WTC11 (cell line): ENCODE measurements at regions not wholly inside any gene's neighbourhood (a gene's known extent, or its start where the extent isn't known, plus 50 kb on each side); places are given as distances from the start of the nearest gene placed in this dataset.

Experiments
- ATAC-seq: fragments of 200-7000 bp; cut with Tn5 transposase; 2 replicates; pipeline ENCODE4 v1.10.0; 2021; ENCODE audit warnings: mild to moderate bottlenecking, moderate library complexity
- CTCF ChIA-PET: fragments of 300-600 bp; sonication (Branson Sonifier 250); formaldehyde crosslinking; loops from one replicate; lab custom pipeline; 2021; ENCODE audit warnings: antibody characterized with exemption; lab: Charles Lee
- POLR2A ChIA-PET: fragments of 350-600 bp; sonication (Branson Sonifier 250); formaldehyde crosslinking; loops from one replicate; lab custom pipeline; 2021; ENCODE audit warnings: antibody characterized with exemption; lab: Charles Lee
- DNase-seq: peaks from one replicate; pipeline ENCODE4 v3.0.0; 2021; ENCODE audit warnings: low spot score
- H3K27ac Mint-ChIP-seq: 2 replicates; pipeline ENCODE4 v1.8.0; 2021; ENCODE audit warnings: mixed read lengths
- H3K27me3 Mint-ChIP-seq: 2 replicates; pipeline ENCODE4 v1.8.0; 2021; ENCODE audit warnings: low read depth, mild to moderate bottlenecking, moderate library complexity, mixed read lengths
- H3K36me3 Mint-ChIP-seq: 2 replicates; pipeline ENCODE4 v1.8.0; 2021; ENCODE audit warnings: mixed read lengths
- H3K4me1 Mint-ChIP-seq: 2 replicates; pipeline ENCODE4 v1.8.0; 2022; ENCODE audit warnings: mixed read lengths
- H3K4me3 Mint-ChIP-seq: 2 replicates; pipeline ENCODE4 v1.8.0; 2021; ENCODE audit warnings: mild to moderate bottlenecking, moderate library complexity, mixed read lengths
- H3K9me3 Mint-ChIP-seq: 2 replicates; pipeline ENCODE4 v1.8.0; 2021; ENCODE audit warnings: mixed read lengths
- ATF1 ChIP-seq: sonication (generic); formaldehyde crosslinking; IDR thresholded peaks from 2 replicates; pipeline ENCODE4 v1.8.1; 2023; ENCODE audit warnings: mild to moderate bottlenecking, moderate library complexity, missing genetic modification reagents
- CBFB ChIP-seq: sonication (generic); formaldehyde crosslinking; IDR thresholded peaks from 2 replicates; pipeline ENCODE4 v1.8.1; 2022; ENCODE audit warnings: mild to moderate bottlenecking, low read depth, missing genetic modification reagents
- EMX1 ChIP-seq: fragments of 250-450 bp; sonication (Bioruptor Pico); IDR thresholded peaks from 2 replicates; pipeline ENCODE4 v1.8.0; 2021; ENCODE audit warnings: mild to moderate bottlenecking
- ESRRA ChIP-seq: sonication (generic); formaldehyde crosslinking; IDR thresholded peaks from 2 replicates; pipeline ENCODE4 v1.8.1; 2022; ENCODE audit warnings: mild to moderate bottlenecking, missing genetic modification reagents, borderline replicate concordance
- GABPB1 ChIP-seq: sonication (generic); formaldehyde crosslinking; IDR thresholded peaks from 2 replicates; pipeline ENCODE4 v1.8.1; 2023; ENCODE audit warnings: mild to moderate bottlenecking, missing genetic modification reagents
- HMGA2 ChIP-seq: fragments of 250-450 bp; sonication (Bioruptor Pico); IDR thresholded peaks from 2 replicates; pipeline ENCODE4 v1.4.0; 2021; ENCODE audit warnings: mild to moderate bottlenecking, moderate library complexity
- JAZF1 ChIP-seq: fragments of 250-450 bp; sonication (Bioruptor Pico); IDR thresholded peaks from 2 replicates; pipeline ENCODE4 v1.9.0; 2021; ENCODE audit warnings: moderate library complexity, mild to moderate bottlenecking, inconsistent platforms
- KAT7 ChIP-seq: sonication (generic); formaldehyde crosslinking; IDR thresholded peaks from 2 replicates; pipeline ENCODE4 v1.8.1; 2023; ENCODE audit warnings: missing genetic modification reagents, mild to moderate bottlenecking, borderline replicate concordance
- MXD4 ChIP-seq: fragments of 250-450 bp; sonication (Bioruptor Pico); IDR thresholded peaks from 2 replicates; pipeline ENCODE4 v1.8.0; 2021; ENCODE audit warnings: mild to moderate bottlenecking, moderate library complexity, borderline replicate concordance
- NFYB ChIP-seq: sonication (generic); formaldehyde crosslinking; conservative IDR thresholded peaks from 2 replicates; pipeline ENCODE4 v1.8.0; 2022; ENCODE audit warnings: low read depth, missing genetic modification reagents
- OVOL2 ChIP-seq: fragments of 250-450 bp; sonication (Bioruptor Pico); IDR thresholded peaks from 2 replicates; pipeline ENCODE4 v1.9.0; 2021; ENCODE audit warnings: mild to moderate bottlenecking, borderline replicate concordance
- ZNF138 ChIP-seq: sonication (generic); formaldehyde crosslinking; conservative IDR thresholded peaks from 2 replicates; pipeline ENCODE4 v1.8.1; 2022; ENCODE audit warnings: mild to moderate bottlenecking, moderate library complexity, missing genetic modification reagents
- ZNF396 ChIP-seq: fragments of 250-450 bp; sonication (Bioruptor Pico); IDR thresholded peaks from 2 replicates; pipeline ENCODE4 v1.8.0; 2021; ENCODE audit warnings: mild to moderate bottlenecking, moderate library complexity, borderline replicate concordance
- ZNF416 ChIP-seq: fragments of 250-450 bp; sonication (Bioruptor Pico); IDR thresholded peaks from 2 replicates; pipeline ENCODE4 v1.9.0; 2021; ENCODE audit warnings: mild to moderate bottlenecking, inconsistent platforms
- TF ChIP-seq, protein P1 (sequence below): sonication (generic); formaldehyde crosslinking; IDR thresholded peaks from 2 replicates; pipeline ENCODE4 v1.8.0; 2022; ENCODE audit warnings: mild to moderate bottlenecking, missing genetic modification reagents
- TF ChIP-seq, protein P2 (sequence below): fragments of 250-450 bp; sonication (Bioruptor Pico); IDR thresholded peaks from 2 replicates; pipeline ENCODE4 v1.9.0; 2021; ENCODE audit warnings: mild to moderate bottlenecking, borderline replicate concordance
- TF ChIP-seq, protein P3 (sequence below): sonication (generic); formaldehyde crosslinking; IDR thresholded peaks from 2 replicates; pipeline ENCODE4 v1.8.0; 2022; ENCODE audit warnings: mild to moderate bottlenecking, missing genetic modification reagents
- TF ChIP-seq, protein P4 (sequence below): sonication (generic); formaldehyde crosslinking; IDR thresholded peaks from 2 replicates; pipeline ENCODE4 v1.8.0; 2023; ENCODE audit warnings: missing genetic modification reagents
- TF ChIP-seq, protein P5 (sequence below): sonication (generic); formaldehyde crosslinking; conservative IDR thresholded peaks from 2 replicates; pipeline ENCODE4 v1.8.1; 2022; ENCODE audit warnings: mild to moderate bottlenecking, missing genetic modification reagents
- TF ChIP-seq, protein P6 (sequence below): sonication (generic); formaldehyde crosslinking; IDR thresholded peaks from 2 replicates; pipeline ENCODE4 v1.8.1; 2022; ENCODE audit warnings: low read depth, missing genetic modification reagents, borderline replicate concordance
- TF ChIP-seq, protein P7 (sequence below): sonication (generic); formaldehyde crosslinking; IDR thresholded peaks from 2 replicates; pipeline ENCODE4 v1.8.1; 2023; ENCODE audit warnings: mild to moderate bottlenecking, missing genetic modification reagents, moderate library complexity

DNA sequence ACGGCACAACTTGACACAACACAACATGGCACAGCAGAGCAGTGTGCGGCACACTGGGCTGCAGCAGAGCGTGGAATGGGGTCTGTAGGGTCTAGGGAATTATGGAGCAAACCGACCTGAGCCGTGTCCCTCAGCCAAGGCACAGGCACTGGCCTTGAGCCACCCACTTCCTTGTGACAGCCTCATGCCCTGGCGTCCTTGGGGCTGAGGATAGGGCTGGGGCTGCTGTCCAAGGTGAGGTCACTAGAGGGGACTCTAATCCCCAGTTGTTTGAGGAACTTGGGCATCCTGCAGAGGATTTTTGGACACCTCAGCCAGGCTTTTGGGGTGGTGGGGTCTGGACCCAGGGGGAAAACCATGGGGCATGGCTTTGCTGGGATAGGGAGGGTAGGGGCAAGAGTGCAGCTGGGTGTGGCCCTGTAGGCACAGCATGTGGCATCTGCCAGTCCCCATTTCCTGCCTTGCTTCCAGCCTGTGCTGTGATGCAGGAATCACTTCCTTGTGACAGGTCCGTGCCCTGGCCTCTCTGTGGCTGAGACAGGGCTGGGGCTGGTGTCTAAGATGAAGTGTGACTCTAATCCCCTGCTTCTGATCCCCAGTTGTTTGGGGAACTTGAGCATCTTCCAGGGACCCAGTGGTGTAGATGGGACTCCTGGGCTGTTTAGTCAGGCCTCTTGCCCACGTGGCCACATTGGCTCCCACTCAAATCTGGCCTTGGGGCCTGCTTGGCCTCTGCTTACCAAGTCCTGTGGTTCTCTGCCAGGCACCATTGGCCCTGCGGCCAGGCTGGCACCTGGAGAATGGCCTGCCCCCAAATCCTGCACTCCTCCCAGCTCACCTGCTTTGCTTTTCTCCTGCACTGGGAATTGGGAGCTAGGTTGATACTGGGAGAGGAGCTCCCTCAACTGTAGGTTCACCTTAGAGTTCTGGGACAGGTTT, 78.5 kb downstream of the SCGB2B2 start:
- Mint-ChIP-seq H3K27ac (no peak overlapping the region), H3K27me3 (peaks cover 8% of the 10 kb centered on the region), H3K4me1 (no peaks in the 10 kb centered on the region), H3K4me3 (no peak overlapping the region), H3K36me3 (no peaks in the 10 kb centered on the region), H3K9me3 (0 out of 2 replicates have a peak, but pooled peaks cover 4% of the 10 kb centered on the region)
- DNase-seq (no peak), ATAC-seq (no peak)
- ChIA-PET POLR2A (no interaction called here), CTCF (interaction anchor here (1.5 kb wide), 1 partner anchor 79 kb away, joined by 3 read pairs; the partner anchor contains the start of gene ZNF302)
- TF ChIP-seq KAT7 (no peak), MXD4 (no peak), GABPB1 (CRISPR knock-in tag) (no peak)
- TF ChIP-seq, protein P1, sequence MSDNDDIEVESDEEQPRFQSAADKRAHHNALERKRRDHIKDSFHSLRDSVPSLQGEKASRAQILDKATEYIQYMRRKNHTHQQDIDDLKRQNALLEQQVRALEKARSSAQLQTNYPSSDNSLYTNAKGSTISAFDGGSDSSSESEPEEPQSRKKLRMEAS (CRISPR knock-in tag) = no peak

DNA sequence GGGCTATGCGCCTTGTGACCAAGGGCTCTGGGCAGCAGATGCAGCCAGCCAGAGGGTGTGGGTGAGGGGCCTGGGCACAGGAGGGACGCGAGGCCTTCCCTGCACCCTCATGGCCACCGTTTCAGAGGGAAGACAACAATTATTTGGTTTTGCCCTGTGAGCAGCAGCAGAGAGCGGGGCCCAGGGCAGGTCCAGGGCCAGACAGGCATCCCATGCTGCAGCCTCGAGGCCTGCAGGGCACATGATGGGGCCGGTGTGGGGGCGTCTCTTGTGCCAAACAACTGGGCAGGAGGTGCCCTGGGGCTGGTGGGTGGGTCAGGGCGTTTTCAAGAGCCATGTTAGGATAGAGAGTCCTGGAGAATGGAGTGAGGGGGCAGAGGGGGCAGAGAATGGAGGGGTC, 79.4 kb downstream of the SCGB2B2 start:
- H3K27me3 Mint-ChIP-seq = peaks cover 8% of the 10 kb centered on the region
- no peak overlapping the region for H3K4me3 Mint-ChIP-seq
- POLR2A ChIA-PET = no interaction called here
- TF ChIP-seq, protein P2, sequence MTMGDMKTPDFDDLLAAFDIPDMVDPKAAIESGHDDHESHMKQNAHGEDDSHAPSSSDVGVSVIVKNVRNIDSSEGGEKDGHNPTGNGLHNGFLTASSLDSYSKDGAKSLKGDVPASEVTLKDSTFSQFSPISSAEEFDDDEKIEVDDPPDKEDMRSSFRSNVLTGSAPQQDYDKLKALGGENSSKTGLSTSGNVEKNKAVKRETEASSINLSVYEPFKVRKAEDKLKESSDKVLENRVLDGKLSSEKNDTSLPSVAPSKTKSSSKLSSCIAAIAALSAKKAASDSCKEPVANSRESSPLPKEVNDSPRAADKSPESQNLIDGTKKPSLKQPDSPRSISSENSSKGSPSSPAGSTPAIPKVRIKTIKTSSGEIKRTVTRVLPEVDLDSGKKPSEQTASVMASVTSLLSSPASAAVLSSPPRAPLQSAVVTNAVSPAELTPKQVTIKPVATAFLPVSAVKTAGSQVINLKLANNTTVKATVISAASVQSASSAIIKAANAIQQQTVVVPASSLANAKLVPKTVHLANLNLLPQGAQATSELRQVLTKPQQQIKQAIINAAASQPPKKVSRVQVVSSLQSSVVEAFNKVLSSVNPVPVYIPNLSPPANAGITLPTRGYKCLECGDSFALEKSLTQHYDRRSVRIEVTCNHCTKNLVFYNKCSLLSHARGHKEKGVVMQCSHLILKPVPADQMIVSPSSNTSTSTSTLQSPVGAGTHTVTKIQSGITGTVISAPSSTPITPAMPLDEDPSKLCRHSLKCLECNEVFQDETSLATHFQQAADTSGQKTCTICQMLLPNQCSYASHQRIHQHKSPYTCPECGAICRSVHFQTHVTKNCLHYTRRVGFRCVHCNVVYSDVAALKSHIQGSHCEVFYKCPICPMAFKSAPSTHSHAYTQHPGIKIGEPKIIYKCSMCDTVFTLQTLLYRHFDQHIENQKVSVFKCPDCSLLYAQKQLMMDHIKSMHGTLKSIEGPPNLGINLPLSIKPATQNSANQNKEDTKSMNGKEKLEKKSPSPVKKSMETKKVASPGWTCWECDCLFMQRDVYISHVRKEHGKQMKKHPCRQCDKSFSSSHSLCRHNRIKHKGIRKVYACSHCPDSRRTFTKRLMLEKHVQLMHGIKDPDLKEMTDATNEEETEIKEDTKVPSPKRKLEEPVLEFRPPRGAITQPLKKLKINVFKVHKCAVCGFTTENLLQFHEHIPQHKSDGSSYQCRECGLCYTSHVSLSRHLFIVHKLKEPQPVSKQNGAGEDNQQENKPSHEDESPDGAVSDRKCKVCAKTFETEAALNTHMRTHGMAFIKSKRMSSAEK = no peak
- no peak for TF ChIP-seq ZNF416 (CRISPR knock-in tag)
- TF ChIP-seq ESRRA (CRISPR knock-in tag) = no peak
- TF ChIP-seq, protein P3, sequence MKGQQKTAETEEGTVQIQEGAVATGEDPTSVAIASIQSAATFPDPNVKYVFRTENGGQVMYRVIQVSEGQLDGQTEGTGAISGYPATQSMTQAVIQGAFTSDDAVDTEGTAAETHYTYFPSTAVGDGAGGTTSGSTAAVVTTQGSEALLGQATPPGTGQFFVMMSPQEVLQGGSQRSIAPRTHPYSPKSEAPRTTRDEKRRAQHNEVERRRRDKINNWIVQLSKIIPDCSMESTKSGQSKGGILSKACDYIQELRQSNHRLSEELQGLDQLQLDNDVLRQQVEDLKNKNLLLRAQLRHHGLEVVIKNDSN (CRISPR knock-in tag) = no peak
- DNase-seq (no peak), ATAC-seq (no peak)
- no peaks in the 10 kb centered on the region for H3K36me3 Mint-ChIP-seq
- no peaks in the 10 kb centered on the region for H3K9me3 Mint-ChIP-seq
- no peaks in the 10 kb centered on the region for H3K4me1 Mint-ChIP-seq
- 0 out of 2 replicates have a peak overlapping the region, but pooled peaks have one; percentile 1 for H3K27ac Mint-ChIP-seq
- CTCF ChIA-PET = interaction anchor here (1.5 kb wide), 1 partner anchor 80 kb away, joined by 3 read pairs; the partner anchor contains the start of gene ZNF302

DNA sequence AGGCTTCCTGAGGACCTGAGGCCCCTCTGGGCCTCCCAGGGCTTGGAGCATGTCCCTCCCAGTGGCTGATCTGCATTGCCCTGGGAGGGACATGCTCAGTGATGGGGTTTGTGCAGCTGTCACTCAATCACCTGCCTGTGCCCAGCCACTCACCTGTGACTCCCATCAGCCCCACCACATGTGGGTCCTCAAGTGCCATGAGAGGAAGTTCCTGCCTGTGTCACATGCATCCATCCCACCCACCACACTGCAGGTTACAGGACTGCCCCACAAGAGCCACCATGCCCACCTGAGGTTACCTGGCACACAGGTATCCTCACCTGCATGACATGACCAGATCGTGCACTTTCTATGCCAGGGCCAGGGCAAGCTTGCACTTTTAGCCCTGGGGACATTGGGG, 80.0 kb downstream of the SCGB2B2 start:
- H3K4me3 Mint-ChIP-seq = no peak overlapping the region
- TF ChIP-seq CBFB = no peak
- TF ChIP-seq, protein P4, sequence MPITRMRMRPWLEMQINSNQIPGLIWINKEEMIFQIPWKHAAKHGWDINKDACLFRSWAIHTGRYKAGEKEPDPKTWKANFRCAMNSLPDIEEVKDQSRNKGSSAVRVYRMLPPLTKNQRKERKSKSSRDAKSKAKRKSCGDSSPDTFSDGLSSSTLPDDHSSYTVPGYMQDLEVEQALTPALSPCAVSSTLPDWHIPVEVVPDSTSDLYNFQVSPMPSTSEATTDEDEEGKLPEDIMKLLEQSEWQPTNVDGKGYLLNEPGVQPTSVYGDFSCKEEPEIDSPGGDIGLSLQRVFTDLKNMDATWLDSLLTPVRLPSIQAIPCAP = no peak
- no peak for TF ChIP-seq ATF1 (CRISPR knock-in tag)
- no peak overlapping the region for H3K27ac Mint-ChIP-seq
- peaks cover 12% of the 10 kb centered on the region for H3K27me3 Mint-ChIP-seq
- H3K9me3 Mint-ChIP-seq = peaks cover 2% of the 10 kb centered on the region
- no peaks in the 10 kb centered on the region for H3K36me3 Mint-ChIP-seq
- ChIA-PET CTCF (no interaction called here), POLR2A (no interaction called here)
- ATAC-seq (no peak), DNase-seq (no peak)
- no peaks in the 10 kb centered on the region for H3K4me1 Mint-ChIP-seq

DNA sequence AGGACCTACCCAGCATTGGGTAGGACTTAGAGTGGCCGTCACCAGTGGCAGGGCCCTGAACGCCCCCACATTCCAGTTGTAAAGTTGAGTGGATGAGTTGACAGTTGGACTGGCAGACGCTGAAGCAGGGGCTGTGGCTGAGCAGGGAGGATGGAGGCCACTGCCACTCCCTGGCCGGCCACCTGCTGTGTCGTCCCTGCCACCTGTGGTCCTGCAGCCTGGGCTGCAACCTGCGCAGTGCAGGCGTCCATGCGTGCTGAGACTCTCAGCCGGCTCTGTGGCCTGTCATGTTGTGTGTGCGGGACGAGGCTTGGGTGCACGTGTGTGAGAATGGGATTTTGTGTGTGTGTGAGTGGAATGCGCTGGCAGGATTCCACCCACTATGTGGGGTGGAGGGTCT, 80.8 kb downstream of the SCGB2B2 start:
- TF ChIP-seq EMX1 (CRISPR knock-in tag) (no peak), NFYB (no peak), HMGA2 (CRISPR knock-in tag) (no peak), ZNF138 (CRISPR knock-in tag) (no peak), OVOL2 (no peak), JAZF1 (CRISPR knock-in tag) (no peak), ZNF396 (CRISPR knock-in tag) (no peak)
- TF ChIP-seq, protein P5, sequence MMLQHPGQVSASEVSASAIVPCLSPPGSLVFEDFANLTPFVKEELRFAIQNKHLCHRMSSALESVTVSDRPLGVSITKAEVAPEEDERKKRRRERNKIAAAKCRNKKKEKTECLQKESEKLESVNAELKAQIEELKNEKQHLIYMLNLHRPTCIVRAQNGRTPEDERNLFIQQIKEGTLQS (CRISPR knock-in tag) = no peak
- TF ChIP-seq, protein P6, sequence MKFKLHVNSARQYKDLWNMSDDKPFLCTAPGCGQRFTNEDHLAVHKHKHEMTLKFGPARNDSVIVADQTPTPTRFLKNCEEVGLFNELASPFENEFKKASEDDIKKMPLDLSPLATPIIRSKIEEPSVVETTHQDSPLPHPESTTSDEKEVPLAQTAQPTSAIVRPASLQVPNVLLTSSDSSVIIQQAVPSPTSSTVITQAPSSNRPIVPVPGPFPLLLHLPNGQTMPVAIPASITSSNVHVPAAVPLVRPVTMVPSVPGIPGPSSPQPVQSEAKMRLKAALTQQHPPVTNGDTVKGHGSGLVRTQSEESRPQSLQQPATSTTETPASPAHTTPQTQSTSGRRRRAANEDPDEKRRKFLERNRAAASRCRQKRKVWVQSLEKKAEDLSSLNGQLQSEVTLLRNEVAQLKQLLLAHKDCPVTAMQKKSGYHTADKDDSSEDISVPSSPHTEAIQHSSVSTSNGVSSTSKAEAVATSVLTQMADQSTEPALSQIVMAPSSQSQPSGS (CRISPR knock-in tag) = no peak
- TF ChIP-seq, protein P7, sequence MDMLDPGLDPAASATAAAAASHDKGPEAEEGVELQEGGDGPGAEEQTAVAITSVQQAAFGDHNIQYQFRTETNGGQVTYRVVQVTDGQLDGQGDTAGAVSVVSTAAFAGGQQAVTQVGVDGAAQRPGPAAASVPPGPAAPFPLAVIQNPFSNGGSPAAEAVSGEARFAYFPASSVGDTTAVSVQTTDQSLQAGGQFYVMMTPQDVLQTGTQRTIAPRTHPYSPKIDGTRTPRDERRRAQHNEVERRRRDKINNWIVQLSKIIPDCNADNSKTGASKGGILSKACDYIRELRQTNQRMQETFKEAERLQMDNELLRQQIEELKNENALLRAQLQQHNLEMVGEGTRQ = no peak
- no peak overlapping the region for H3K4me3 Mint-ChIP-seq

More for the DNA sequence above, 80.8 kb downstream of the SCGB2B2 start:
- Mint-ChIP-seq H3K9me3 (peaks cover 11% of the 10 kb centered on the region), H3K4me1 (no peaks in the 10 kb centered on the region), H3K27me3 (peaks cover 15% of the 10 kb centered on the region), H3K36me3 (no peaks in the 10 kb centered on the region), H3K27ac (no peak overlapping the region)
- CTCF ChIA-PET = no interaction called here
- ATAC-seq = no peak
- POLR2A ChIA-PET = no interaction called here
- DNase-seq = no peak
